Keratinocyte (primary cell): ENCODE measurements at regions not wholly inside any gene's neighbourhood (a gene's known extent, or its start where the extent isn't known, plus 50 kb on each side); places are given as distances from the start of the nearest gene placed in this dataset.

Source experiments
- CTCF ChIP-seq, 3 experiments: IDR thresholded peaks in 1 of 3; conservative IDR thresholded peaks in 1 of 3; optimal IDR thresholded peaks in 1 of 3; 2 replicates in 2 of 3; 3 replicates in 1 of 3; pipeline versions ENCODE3 to v1.5.1; 2011; ENCODE audit warnings: low read length in 3 of 3, mild to moderate bottlenecking in 3 of 3, moderate library complexity in 2 of 3, control low read depth in 1 of 3, inconsistent platforms in 1 of 3; ENCODE audit not compliant: insufficient read depth in 2 of 3; ENCODE audit errors: extremely low read depth in 1 of 3
- EZH2 ChIP-seq: IDR thresholded peaks from one replicate; pipeline ENCODE4 v1.6.1; 2012; ENCODE audit warnings: inconsistent platforms, mild to moderate bottlenecking, low read length, moderate library complexity

GRCh38 chrX:40403757-40404156 lies 177.0 kb upstream of the ATP6AP2 start:
- TF ChIP-seq CTCF (optimal IDR thresholded peaks at IDR 0.05 in 1 of 3, IDR thresholded peaks at IDR 0.05 in 1 of 3, conservative IDR thresholded peaks at IDR 0.05 in 1 of 3; ENCODE audit: extremely low read depth in 1 of 3, insufficient read depth in 2 of 3, low read length in 3 of 3): no peak
- TF ChIP-seq EZH2: no peak
